ENCODE measurements at regions not wholly inside any gene's neighbourhood (a gene's known extent, or its start where the extent isn't known, plus 50 kb on each side); places are given as distances from the start of the nearest gene placed in this dataset.

DNA sequence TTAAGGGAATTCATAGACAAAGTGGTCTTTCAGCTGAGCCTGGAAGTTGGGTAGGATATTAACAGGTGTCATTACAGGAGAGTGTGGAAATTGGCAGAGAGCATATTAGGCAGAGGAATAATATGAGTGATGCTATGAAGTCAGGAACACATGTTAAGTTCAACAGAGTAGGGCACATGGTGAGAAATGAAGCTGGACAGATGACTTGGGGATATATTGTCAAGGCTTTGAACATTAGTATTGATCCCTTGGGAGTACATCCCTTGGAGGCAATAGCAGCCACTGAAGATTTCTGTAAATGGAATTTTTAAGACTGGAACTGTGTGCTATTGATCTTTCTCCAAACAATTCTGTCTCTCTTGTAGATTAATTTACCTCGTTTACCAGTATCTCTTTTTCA, 170.7 kb downstream of the SCG2 start:
- TF ChIP-seq, protein P1, sequence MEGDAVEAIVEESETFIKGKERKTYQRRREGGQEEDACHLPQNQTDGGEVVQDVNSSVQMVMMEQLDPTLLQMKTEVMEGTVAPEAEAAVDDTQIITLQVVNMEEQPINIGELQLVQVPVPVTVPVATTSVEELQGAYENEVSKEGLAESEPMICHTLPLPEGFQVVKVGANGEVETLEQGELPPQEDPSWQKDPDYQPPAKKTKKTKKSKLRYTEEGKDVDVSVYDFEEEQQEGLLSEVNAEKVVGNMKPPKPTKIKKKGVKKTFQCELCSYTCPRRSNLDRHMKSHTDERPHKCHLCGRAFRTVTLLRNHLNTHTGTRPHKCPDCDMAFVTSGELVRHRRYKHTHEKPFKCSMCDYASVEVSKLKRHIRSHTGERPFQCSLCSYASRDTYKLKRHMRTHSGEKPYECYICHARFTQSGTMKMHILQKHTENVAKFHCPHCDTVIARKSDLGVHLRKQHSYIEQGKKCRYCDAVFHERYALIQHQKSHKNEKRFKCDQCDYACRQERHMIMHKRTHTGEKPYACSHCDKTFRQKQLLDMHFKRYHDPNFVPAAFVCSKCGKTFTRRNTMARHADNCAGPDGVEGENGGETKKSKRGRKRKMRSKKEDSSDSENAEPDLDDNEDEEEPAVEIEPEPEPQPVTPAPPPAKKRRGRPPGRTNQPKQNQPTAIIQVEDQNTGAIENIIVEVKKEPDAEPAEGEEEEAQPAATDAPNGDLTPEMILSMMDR (IDR thresholded peaks at IDR 0.05), result no peak
- TF ChIP-seq POLR2AphosphoS5 (IDR thresholded peaks at IDR 0.05), result no peak
- no peak for TF ChIP-seq POLR2A (IDR thresholded peaks at IDR 0.05)

Measured in breast epithelium (tissue), 3 donors.